Mononuclear cell (primary cell): ENCODE measurements at regions not wholly inside any gene's neighbourhood (a gene's known extent, or its start where the extent isn't known, plus 50 kb on each side); places are given as distances from the start of the nearest gene placed in this dataset.
"Not testable (repeated sequence)": the region's sequence is repeated elsewhere in the genome, so short reads cannot be mapped to it uniquely, and the experiment has no call there.

Experiments used
- H3K27me3 ChIP-seq: 2 replicates; pipeline ENCODE4 v1.6.0; 2011; ENCODE audit warnings: low read length, control low read depth; ENCODE audit not compliant: insufficient read depth
- H3K4me1 ChIP-seq: 2 replicates; pipeline ENCODE4 v1.5.1; 2011; ENCODE audit warnings: mild to moderate bottlenecking, low read length, control low read depth; ENCODE audit not compliant: insufficient read depth
- H3K4me3 ChIP-seq: 2 replicates; pipeline ENCODE4 v1.5.1; 2011; ENCODE audit warnings: mild to moderate bottlenecking, low read length, moderate library complexity
- H3K9me3 ChIP-seq: 2 replicates; pipeline ENCODE4 v1.5.1; 2011; ENCODE audit warnings: low read depth, mild to moderate bottlenecking, control low read depth, low read length

GRCh38 chr15:38002883-38003477 is 68.5 kb downstream of the TMCO5A start:
- no peaks in the 10 kb centered on the region for H3K27me3 ChIP-seq
- H3K4me1 ChIP-seq: peaks cover 8% of the 10 kb centered on the region
- peaks cover 6% of the 10 kb centered on the region for H3K9me3 ChIP-seq
- H3K4me3 ChIP-seq: no peak overlapping the region

- peaks cover 6% of the 10 kb centered on the region for H3K9me3 ChIP-seq
- peaks cover 8% of the 10 kb centered on the region for H3K4me1 ChIP-seq
- H3K27me3 ChIP-seq: no peaks in the 10 kb centered on the region
- H3K4me3 ChIP-seq: no peak overlapping the region
Observed at GRCh38 chr15:38004218-38004861, 69.9 kb downstream of the TMCO5A start.

- no peak overlapping the region for H3K4me3 ChIP-seq
- H3K9me3 ChIP-seq: no peaks in the 10 kb centered on the region
- H3K4me1 ChIP-seq: peaks cover 8% of the 10 kb centered on the region
- no peaks in the 10 kb centered on the region for H3K27me3 ChIP-seq
Observed at GRCh38 chr15:38005953-38006808, 71.7 kb downstream of the TMCO5A start.

GRCh38 chr15:38010395-38010794 is 76.0 kb downstream of the TMCO5A start:
- no peaks in the 10 kb centered on the region for H3K9me3 ChIP-seq
- no peaks in the 10 kb centered on the region for H3K27me3 ChIP-seq
- peaks cover 8% of the 10 kb centered on the region for H3K4me1 ChIP-seq
- no peak overlapping the region for H3K4me3 ChIP-seq

- no peak overlapping the region for H3K4me3 ChIP-seq
- no peaks in the 10 kb centered on the region for H3K9me3 ChIP-seq
- H3K4me1 ChIP-seq: no peaks in the 10 kb centered on the region
- H3K27me3 ChIP-seq: no peaks in the 10 kb centered on the region
Observed at GRCh38 chr15:38012894-38013293, 78.5 kb downstream of the TMCO5A start.

GRCh38 chr15:38017721-38018120 is 83.3 kb downstream of the TMCO5A start:
- Histone ChIP-seq H3K27me3 (no peaks in the 10 kb centered on the region), H3K4me1 (peaks cover 8% of the 10 kb centered on the region), H3K9me3 (no peaks in the 10 kb centered on the region), H3K4me3 (no peak overlapping the region)

GRCh38 chr15:38019066-38019465 is 84.6 kb downstream of the TMCO5A start:
- Histone ChIP-seq H3K4me1 (peaks cover 8% of the 10 kb centered on the region), H3K9me3 (no peaks in the 10 kb centered on the region), H3K27me3 (no peaks in the 10 kb centered on the region), H3K4me3 (no peak overlapping the region)

GRCh38 chr15:38021259-38021658 is 86.8 kb downstream of the TMCO5A start:
- Histone ChIP-seq H3K9me3 (no peaks in the 10 kb centered on the region), H3K4me3 (no peak overlapping the region), H3K27me3 (no peaks in the 10 kb centered on the region), H3K4me1 (peaks cover 8% of the 10 kb centered on the region)

GRCh38 chr15:38024293-38025091 is 90.1 kb downstream of the TMCO5A start:
- peaks cover 6% of the 10 kb centered on the region for H3K4me1 ChIP-seq
- H3K27me3 ChIP-seq: no peaks in the 10 kb centered on the region
- H3K9me3 ChIP-seq: no peaks in the 10 kb centered on the region
- no peak overlapping the region for H3K4me3 ChIP-seq

- H3K27me3 ChIP-seq, H3K4me1 ChIP-seq, H3K4me3 ChIP-seq, H3K9me3 ChIP-seq: not testable (repeated sequence)
Observed at GRCh38 chr15:38025656-38026055, 91.2 kb downstream of the TMCO5A start.

GRCh38 chr15:38028869-38029268 is 94.4 kb downstream of the TMCO5A start:
- H3K27me3 ChIP-seq: no peaks in the 10 kb centered on the region
- H3K4me1 ChIP-seq: no peaks in the 10 kb centered on the region
- H3K4me3 ChIP-seq: no peak overlapping the region
- no peaks in the 10 kb centered on the region for H3K9me3 ChIP-seq

GRCh38 chr15:38029736-38030135 is 95.3 kb downstream of the TMCO5A start:
- no peaks in the 10 kb centered on the region for H3K27me3 ChIP-seq
- H3K9me3 ChIP-seq: no peaks in the 10 kb centered on the region
- no peaks in the 10 kb centered on the region for H3K4me1 ChIP-seq
- H3K4me3 ChIP-seq: no peak overlapping the region

GRCh38 chr15:38030609-38031008 is 96.2 kb downstream of the TMCO5A start:
- no peaks in the 10 kb centered on the region for H3K9me3 ChIP-seq

GRCh38 chr15:38035701-38036100 is 101.3 kb downstream of the TMCO5A start:
- H3K4me1 ChIP-seq: no peaks in the 10 kb centered on the region
- no peak overlapping the region for H3K4me3 ChIP-seq
- H3K27me3 ChIP-seq: no peaks in the 10 kb centered on the region
- no peaks in the 10 kb centered on the region for H3K9me3 ChIP-seq

More at GRCh38 chr15:38030609-38031008, 96.2 kb downstream of the TMCO5A start:
- no peak overlapping the region for H3K4me3 ChIP-seq
- no peaks in the 10 kb centered on the region for H3K4me1 ChIP-seq
- H3K27me3 ChIP-seq: no peaks in the 10 kb centered on the region
